Eye (tissue), 1 donor: ENCODE measurements at regions not wholly inside any gene's neighbourhood (a gene's known extent, or its start where the extent isn't known, plus 50 kb on each side); places are given as distances from the start of the nearest gene placed in this dataset.
A peak's percentile ranks its signal among the peaks of the same experiment; 100 is the strongest.

Experiments
- DNase-seq: peaks from one replicate; pipeline ENCODE4 v3.0.0-alpha.2; 2015

GRCh38 chr10:98332623-98333269 lies 64.8 kb upstream of the LOXL4 start:
- DNase-seq = no peak

DNA sequence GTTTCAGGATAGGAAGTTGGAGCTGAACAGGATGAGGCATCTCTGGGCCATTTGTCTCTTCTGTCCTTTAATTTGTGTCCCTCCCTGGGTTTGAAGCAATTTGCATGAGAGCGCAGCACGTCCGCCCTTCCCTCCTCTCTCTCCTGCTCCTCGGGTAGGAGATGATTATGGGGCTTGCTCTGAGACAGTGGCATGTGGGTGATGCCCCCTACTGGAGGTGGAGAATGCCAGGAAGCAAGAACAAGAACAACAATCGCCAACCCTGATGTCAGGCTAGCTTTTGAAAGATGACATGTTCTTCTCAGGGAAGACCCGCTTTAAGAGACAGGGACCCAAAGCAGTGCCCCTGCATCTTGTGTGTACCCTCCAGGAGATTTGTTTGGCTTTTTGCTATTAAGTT lies 63.9 kb upstream of the LOXL4 start:
- DNase-seq = no peak

DNA sequence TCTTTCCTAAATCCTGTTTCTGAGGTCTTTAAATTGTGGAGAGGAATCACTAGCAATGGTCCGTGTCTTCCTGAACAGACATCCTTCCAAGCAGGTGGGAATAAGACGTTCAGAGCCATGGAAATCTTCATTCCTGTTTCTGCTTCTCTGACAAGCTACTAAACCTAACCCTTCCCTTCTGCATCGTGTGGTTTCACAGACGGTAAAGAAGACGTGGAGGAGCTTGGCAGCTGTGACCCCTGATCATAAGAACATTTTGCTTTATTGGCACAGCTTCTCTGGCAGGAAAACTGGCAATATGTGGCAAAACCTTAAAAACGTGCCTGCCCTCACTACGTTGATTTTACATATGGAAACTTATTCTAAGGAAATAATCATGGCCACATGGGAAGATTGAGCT lies 63.0 kb upstream of the LOXL4 start:
- DNase-seq = no peak

DNA sequence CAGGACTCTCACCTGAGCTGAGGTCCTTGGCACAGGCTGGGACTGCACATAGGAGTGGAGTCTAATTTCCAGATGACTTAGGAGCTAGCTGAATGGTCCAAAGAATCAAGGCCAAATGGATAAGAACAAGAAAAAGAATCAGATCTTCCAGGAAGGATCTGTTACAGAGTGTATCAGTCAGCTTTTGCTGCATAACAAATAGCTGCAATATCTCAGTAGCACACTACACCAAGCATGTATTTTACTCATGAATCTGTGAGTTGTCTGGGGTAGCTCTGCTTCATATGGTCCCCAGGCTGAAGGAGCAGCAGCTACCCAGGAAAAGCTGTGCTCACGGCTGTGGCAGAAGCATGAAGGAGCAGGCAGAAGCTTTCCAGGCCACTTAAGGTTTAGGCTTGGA lies 60.6 kb upstream of the LOXL4 start:
- DNase-seq = no peak

- no peak for DNase-seq
Observed at GRCh38 chr10:98328163-98328562, 60.2 kb upstream of the LOXL4 start.

DNA sequence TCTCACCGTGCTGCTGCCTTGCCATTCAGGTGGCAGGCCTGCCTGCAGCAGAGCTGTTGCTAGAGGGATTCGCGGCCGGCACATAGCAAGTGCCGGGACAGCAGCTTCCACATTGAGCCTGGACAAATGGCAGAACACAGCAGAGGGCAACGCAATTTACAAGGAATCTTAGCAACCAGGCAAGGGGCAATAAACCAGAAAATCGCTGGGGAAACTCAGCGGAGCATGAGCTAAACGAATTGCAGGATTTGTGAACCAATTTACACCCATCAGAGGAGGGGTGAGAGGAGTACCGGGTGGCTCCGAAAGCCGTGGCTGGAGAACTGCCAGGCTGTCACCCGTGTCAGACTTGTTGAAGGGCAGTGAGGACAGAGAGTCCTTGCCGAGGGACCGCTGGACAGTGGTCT lies 58.6 kb upstream of the LOXL4 start:
- peak; percentile 87 for DNase-seq

- no peak for DNase-seq
Observed at GRCh38 chr10:98323221-98324164, 55.5 kb upstream of the LOXL4 start.

DNA sequence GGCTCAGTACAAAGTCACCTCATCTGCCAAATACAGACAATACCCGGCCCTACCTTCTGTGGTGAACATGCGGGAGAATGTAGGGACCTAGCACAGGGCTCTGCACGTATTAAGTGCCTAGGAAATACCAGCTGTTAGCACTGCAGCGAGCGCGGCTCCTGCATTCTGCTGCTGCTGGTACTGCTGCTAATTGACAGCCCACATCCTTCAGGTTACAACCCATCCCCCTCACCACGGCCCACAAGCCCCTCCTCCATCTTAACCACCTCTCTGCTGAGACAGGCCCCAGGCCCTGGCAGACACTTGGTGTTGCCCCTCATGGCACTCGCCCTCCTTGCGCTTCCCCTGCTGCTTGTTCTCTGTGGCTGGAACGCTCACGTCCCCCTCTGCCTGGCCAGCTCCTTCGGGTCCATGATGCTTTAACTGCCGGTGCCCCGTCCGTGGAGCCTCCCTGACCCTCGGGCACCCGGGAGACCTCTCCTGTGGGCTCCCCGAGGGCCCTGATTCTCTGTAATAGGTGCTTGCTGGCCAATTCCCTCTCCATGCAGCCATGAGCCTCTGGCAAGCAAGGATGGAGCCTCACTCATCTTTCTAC lies 53.3 kb upstream of the LOXL4 start:
- peak; percentile 68 for DNase-seq

GRCh38 chr10:98320486-98321185 lies 52.6 kb upstream of the LOXL4 start:
- DNase-seq = peak; percentile 62

- DNase-seq = no peak
Observed at GRCh38 chr10:98318861-98319260, 50.9 kb upstream of the LOXL4 start.
